Breast epithelium (tissue), 4 donors: ENCODE measurements at regions not wholly inside any gene's neighbourhood (a gene's known extent, or its start where the extent isn't known, plus 50 kb on each side); places are given as distances from the start of the nearest gene placed in this dataset.

ENCODE experiments used
- DNase-seq, 2 donors: peaks; one replicate each; pipeline ENCODE4 v3.0.0-alpha.2; 2019; ENCODE audit warnings: low spot score in 2 of 2
- H3K27ac ChIP-seq, 2 donors: fragments of 200-600 bp; sonication (generic) in 1 of 2; one replicate each; pipeline ENCODE4 v1.5.1; 2016 to 2019; ENCODE audit warnings: mild to moderate bottlenecking in 1 of 2
- H3K27me3 ChIP-seq, 2 donors: fragments of 200-600 bp; sonication (generic) in 1 of 2; one replicate each; pipeline versions ENCODE4 v1.5.1 to v1.6.0; 2017 to 2019; ENCODE audit warnings: control low read depth in 1 of 2, mild to moderate bottlenecking in 1 of 2
- H3K36me3 ChIP-seq: fragments of 200-600 bp; one replicate; pipeline ENCODE4 v1.5.1; 2019
- H3K4me1 ChIP-seq, 2 donors: fragments of 200-600 bp; sonication (generic); one replicate each; pipeline ENCODE4 v1.5.1; 2016 to 2019; ENCODE audit warnings: control low read depth in 1 of 2
- H3K4me3 ChIP-seq, 3 donors: fragments of 200-600 bp; sonication (generic); 1 replicate in 2 of 3; 2 replicates in 1 of 3; pipeline ENCODE4 v1.5.1; 2016 to 2019; ENCODE audit warnings: mild to moderate bottlenecking in 3 of 3, moderate library complexity in 2 of 3
- H3K9me3 ChIP-seq, 2 donors: fragments of 200-600 bp; sonication (generic) in 1 of 2; one replicate each; pipeline ENCODE4 v1.5.1; 2016 to 2019; ENCODE audit warnings: control low read depth in 1 of 2
- CTCF ChIP-seq, 3 donors: fragments of 450-650 bp; IDR thresholded peaks; one replicate each; pipeline ENCODE4 v1.5.1; 2016 to 2017; ENCODE audit warnings: antibody characterized with exemption in 3 of 3, mild to moderate bottlenecking in 3 of 3, moderate library complexity in 3 of 3
- POLR2A ChIP-seq: fragments of 450-650 bp; IDR thresholded peaks from one replicate; pipeline ENCODE4 v1.6.1; 2016; ENCODE audit warnings: antibody characterized with exemption, mild to moderate bottlenecking, moderate library complexity
- POLR2AphosphoS5 ChIP-seq, 3 donors: sonication (generic); formaldehyde crosslinking; IDR thresholded peaks; one replicate each; pipeline ENCODE4 v1.6.1; 2017; ENCODE audit warnings: antibody characterized with exemption in 3 of 3
- intact Hi-C: fragments of 100-400 bp; cut with DNase I; formaldehyde crosslinking; loops from one replicate; pipeline ENCODE4 v1.15.1; 2023; ENCODE audit warnings: low total_unique reads

GRCh38 chr6:105816847-105817246 is 269.3 kb upstream of the PRDM1 start:
- Histone ChIP-seq H3K36me3 (no peaks in the 10 kb centered on the region), H3K4me1 (no peaks in the 10 kb centered on the region), H3K27ac (no peak overlapping the region), H3K9me3 (no peaks in the 10 kb centered on the region), H3K4me3 (no peak overlapping the region), H3K27me3 (no peaks in the 10 kb centered on the region)
- intact Hi-C loops: no loop called here
- DNase-seq: no peak
- TF ChIP-seq CTCF (IDR thresholded peaks at IDR 0.05): no peak
- no peak for TF ChIP-seq POLR2A
- no peak for TF ChIP-seq POLR2AphosphoS5 (IDR thresholded peaks at IDR 0.05)

- Histone ChIP-seq H3K27me3 (no peaks in the 10 kb centered on the region), H3K27ac (no peak overlapping the region), H3K4me1 (no peaks in the 10 kb centered on the region), H3K9me3 (no peaks in the 10 kb centered on the region), H3K4me3 (no peak overlapping the region), H3K36me3 (no peaks in the 10 kb centered on the region)
- no peak for DNase-seq
- intact Hi-C loops: no loop called here
- TF ChIP-seq POLR2AphosphoS5 (IDR thresholded peaks at IDR 0.05) (no peak), POLR2A (no peak), CTCF (IDR thresholded peaks at IDR 0.05) (no peak)
Measured at GRCh38 chr6:105815661-105816555, 270.2 kb upstream of the PRDM1 start.

GRCh38 chr6:105814745-105815536 is 271.2 kb upstream of the PRDM1 start:
- Histone ChIP-seq H3K4me3 (no peak overlapping the region), H3K9me3 (no peaks in the 10 kb centered on the region), H3K27ac (no peak overlapping the region), H3K4me1 (no peaks in the 10 kb centered on the region), H3K36me3 (no peaks in the 10 kb centered on the region), H3K27me3 (no peaks in the 10 kb centered on the region)
- intact Hi-C loops: no loop called here
- DNase-seq: no peak
- TF ChIP-seq POLR2AphosphoS5 (IDR thresholded peaks at IDR 0.05) (no peak), POLR2A (no peak), CTCF (IDR thresholded peaks at IDR 0.05) (no peak)

GRCh38 chr6:105810922-105811482 is 275.1 kb upstream of the PRDM1 start:
- no peak for DNase-seq
- Histone ChIP-seq H3K4me1 (no peaks in the 10 kb centered on the region), H3K4me3 (no peak overlapping the region), H3K9me3 (no peaks in the 10 kb centered on the region), H3K36me3 (no peaks in the 10 kb centered on the region), H3K27ac (no peak overlapping the region), H3K27me3 (no peaks in the 10 kb centered on the region)
- intact Hi-C loops: no loop called here
- TF ChIP-seq POLR2A: no peak
- TF ChIP-seq POLR2AphosphoS5 (IDR thresholded peaks at IDR 0.05): no peak
- TF ChIP-seq CTCF (IDR thresholded peaks at IDR 0.05): no peak
